HFFc6 (cell line): ENCODE measurements at regions not wholly inside any gene's neighbourhood (a gene's known extent, or its start where the extent isn't known, plus 50 kb on each side); places are given as distances from the start of the nearest gene placed in this dataset.

ENCODE experiments used
- DNase-seq: peaks from one replicate; pipeline ENCODE4 v3.0.0-alpha.2; 2018
- H3K27ac Mint-ChIP-seq: 2 replicates; pipeline ENCODE4 v1.8.0; 2020; ENCODE audit warnings: mild to moderate bottlenecking, mixed read lengths
- H3K27me3 Mint-ChIP-seq: 2 replicates; pipeline ENCODE4 v1.8.0; 2021; ENCODE audit warnings: mild to moderate bottlenecking, moderate library complexity, mixed read lengths; ENCODE audit not compliant: insufficient read depth
- H3K36me3 Mint-ChIP-seq: 2 replicates; pipeline ENCODE4 v1.8.0; 2021; ENCODE audit warnings: low read depth, mixed read lengths
- H3K4me1 Mint-ChIP-seq: 2 replicates; pipeline ENCODE4 v1.8.0; 2020; ENCODE audit warnings: low read depth, mixed read lengths
- H3K4me3 Mint-ChIP-seq: 2 replicates; pipeline ENCODE4 v1.8.0; 2020; ENCODE audit warnings: mild to moderate bottlenecking, moderate library complexity, mixed read lengths
- H3K9me3 Mint-ChIP-seq: 2 replicates; pipeline ENCODE4 v1.8.0; 2020; ENCODE audit warnings: mild to moderate bottlenecking, mixed read lengths
- CTCF ChIP-seq: fragments of 200-600 bp; sonication (generic); IDR thresholded peaks from 2 replicates; pipeline ENCODE4 v1.5.0; 2021; ENCODE audit warnings: antibody characterized with exemption, mild to moderate bottlenecking

GRCh38 chr10:57986422-57986821 is 281.3 kb downstream of the IPMK start:
- H3K36me3 Mint-ChIP-seq: peaks cover 6% of the 10 kb centered on the region; the same call in 1 of the 2 replicates
- DNase-seq: no peak
- no peaks in the 10 kb centered on the region for H3K9me3 Mint-ChIP-seq
- H3K4me3 Mint-ChIP-seq: no peak overlapping the region
- H3K4me1 Mint-ChIP-seq: peaks cover 49% of the 10 kb centered on the region
- no peak for TF ChIP-seq CTCF
- no peak overlapping the region for H3K27ac Mint-ChIP-seq
- peaks cover 2% of the 10 kb centered on the region for H3K27me3 Mint-ChIP-seq

- peak overlapping the region; percentile 27; the same call in 1 of the 2 replicates for H3K4me3 Mint-ChIP-seq
- TF ChIP-seq CTCF: no peak
- no peaks in the 10 kb centered on the region for H3K9me3 Mint-ChIP-seq
- peaks cover 4% of the 10 kb centered on the region for H3K27me3 Mint-ChIP-seq
- H3K27ac Mint-ChIP-seq: peak overlapping the region; percentile 47
- peaks cover 67% of the 10 kb centered on the region for H3K4me1 Mint-ChIP-seq
- peaks cover 8% of the 10 kb centered on the region for H3K36me3 Mint-ChIP-seq
- no peak for DNase-seq
These were observed 284.4 kb downstream of the IPMK start for GRCh38 chr10:57983281-57983791.

- peaks cover 76% of the 10 kb centered on the region for H3K4me1 Mint-ChIP-seq
- H3K27me3 Mint-ChIP-seq: peaks cover 4% of the 10 kb centered on the region
- H3K27ac Mint-ChIP-seq: no peak overlapping the region
- peaks cover 12% of the 10 kb centered on the region; the same call in 1 of the 2 replicates for H3K9me3 Mint-ChIP-seq
- TF ChIP-seq CTCF: no peak
- peaks cover 20% of the 10 kb centered on the region for H3K36me3 Mint-ChIP-seq
- no peak for DNase-seq
- H3K4me3 Mint-ChIP-seq: no peak overlapping the region
These were observed 285.6 kb downstream of the IPMK start for GRCh38 chr10:57982091-57982490.

GRCh38 chr10:57979956-57980355 is 287.7 kb downstream of the IPMK start:
- peaks cover 34% of the 10 kb centered on the region for H3K36me3 Mint-ChIP-seq
- peaks cover 81% of the 10 kb centered on the region for H3K4me1 Mint-ChIP-seq
- H3K9me3 Mint-ChIP-seq: peaks cover 19% of the 10 kb centered on the region; the same call in 1 of the 2 replicates
- TF ChIP-seq CTCF: no peak
- H3K27ac Mint-ChIP-seq: peak overlapping the region; percentile 69
- H3K27me3 Mint-ChIP-seq: peaks cover 4% of the 10 kb centered on the region; the same call in 1 of the 2 replicates
- DNase-seq: no peak
- H3K4me3 Mint-ChIP-seq: no peak overlapping the region

GRCh38 chr10:57979491-57979890 is 288.2 kb downstream of the IPMK start:
- peaks cover 2% of the 10 kb centered on the region; the same call in 1 of the 2 replicates for H3K27me3 Mint-ChIP-seq
- no peak for TF ChIP-seq CTCF
- H3K4me1 Mint-ChIP-seq: peaks cover 82% of the 10 kb centered on the region
- peak overlapping the region; percentile 69 for H3K27ac Mint-ChIP-seq
- no peak overlapping the region for H3K4me3 Mint-ChIP-seq
- peaks cover 35% of the 10 kb centered on the region for H3K36me3 Mint-ChIP-seq
- peaks cover 21% of the 10 kb centered on the region for H3K9me3 Mint-ChIP-seq
- peak; percentile 41 for DNase-seq
